ENCODE measurements at regions not wholly inside any gene's neighbourhood (a gene's known extent, or its start where the extent isn't known, plus 50 kb on each side); places are given as distances from the start of the nearest gene placed in this dataset.

GRCh38 chr2:14790041-14790640 lies 157.6 kb downstream of the LRATD1 start:
- H2AFZ ChIP-seq (ENCODE audit: low read depth, low read length), result no peak overlapping the region
- no peaks in the 10 kb centered on the region for H3K79me2 ChIP-seq (ENCODE audit: control insufficient read depth, insufficient read depth, low read length)
- H3K9ac ChIP-seq (ENCODE audit: insufficient read depth in 1 of 2, low read depth in 2 of 2, low read length in 2 of 2), result no peak overlapping the region
- FAIRE-seq, result no peak
- POLR2A ChIA-PET, result no interaction called here
- no TSS peak for BruUV-seq (replicated peaks)
- intact Hi-C loops (cut with micrococcal nuclease) (no loop called here), in situ Hi-C loops (cut with MboI) (no loop called here)
- no peak for DNase-seq (ENCODE audit: extremely low read depth in 1 of 4, low spot score in 3 of 4)
- H4K20me1 ChIP-seq (replicated peaks; ENCODE audit: control insufficient read depth, insufficient read depth, low read length), result no peaks in the 10 kb centered on the region
- no peak overlapping the region for H3K4me3 ChIP-seq
- no peak overlapping the region for H3K27ac ChIP-seq (ENCODE audit: extremely low read depth, low read depth, low read length)
- H3K4me2 ChIP-seq (ENCODE audit: insufficient read depth, low read length), result no peak overlapping the region
- 10% methylated on average over 1 of the region's 1 CpG for WGBS (ENCODE audit: insufficient coverage, low coverage, missing lambda C conversion rate)
- no peaks in the 10 kb centered on the region for H3K9me3 ChIP-seq (replicated peaks; ENCODE audit: control insufficient read depth, insufficient read depth, low read depth, low read length)
- no peaks in the 10 kb centered on the region for H3K36me3 ChIP-seq (ENCODE audit: control insufficient read depth, insufficient read depth, low read length)
- CTCF ChIA-PET (ENCODE audit: low intra/inter-chr PET ratio), result no interaction called here
- no peaks in the 10 kb centered on the region for H3K27me3 ChIP-seq (ENCODE audit: control insufficient read depth in 2 of 2, insufficient read depth in 2 of 2, low read length in 2 of 2)
- no peak for ATAC-seq
- no peaks in the 10 kb centered on the region for H3K4me1 ChIP-seq (replicated peaks in 1 of 2; ENCODE audit: control insufficient read depth in 2 of 2, insufficient read depth in 2 of 2, low read length in 2 of 2)
- H3K9me1 ChIP-seq (ENCODE audit: control insufficient read depth, insufficient read depth, low read length), result no peaks in the 10 kb centered on the region
- no peak for TF ChIP-seq SMAD3 (CRISPR knock-in tag; conservative IDR thresholded peaks at IDR 0.05)
- no peak for TF ChIP-seq SMC3 (conservative IDR thresholded peaks at IDR 0.05; ENCODE audit: insufficient read depth, low read depth, low read length)
- TF ChIP-seq ZNF445 (CRISPR knock-in tag; IDR thresholded peaks at IDR 0.05; ENCODE audit: low read depth), result no peak
- no peak for TF ChIP-seq AFF1 (IDR thresholded peaks at IDR 0.05; ENCODE audit: low read depth in 1 of 2, partially characterized antibody in 2 of 2)
- TF ChIP-seq ZNF639 (CRISPR knock-in tag; conservative IDR thresholded peaks at IDR 0.05 in 1 of 2, IDR thresholded peaks at IDR 0.05 in 1 of 2), result no peak
- no peak for TF ChIP-seq RREB1 (CRISPR knock-in tag; IDR thresholded peaks at IDR 0.05)
- no peak for TF ChIP-seq RNF2 (IDR thresholded peaks at IDR 0.05)
- TF ChIP-seq JUN (IDR thresholded peaks at IDR 0.05; ENCODE audit: borderline replicate concordance, low read depth, low read length), result no peak
- no peak for TF ChIP-seq JUN (CRISPR knock-in tag; IDR thresholded peaks at IDR 0.05; ENCODE audit: borderline replicate concordance)
- TF ChIP-seq SIX5 (IDR thresholded peaks at IDR 0.05; ENCODE audit: borderline replicate concordance in 1 of 2, insufficient read depth in 1 of 2, low read depth in 1 of 2, low read length in 2 of 2), result no peak

Measured in K562 (cell line).